Kidney (tissue), 13 donors: ENCODE measurements at regions not wholly inside any gene's neighbourhood (a gene's known extent, or its start where the extent isn't known, plus 50 kb on each side); places are given as distances from the start of the nearest gene placed in this dataset.
A peak's percentile ranks its signal among the peaks of the same experiment; 100 is the strongest.

Experiments used
- DNase-seq, 5 donors: peaks; one replicate each; pipeline ENCODE4 v3.0.0-alpha.2; 2013 to 2020
- FAIRE-seq: peaks from 2 replicates; lab custom pipeline; 2012; peaks lifted over from hg19 to GRCh38; lab: Jason Lieb, UNC
- H3K27ac ChIP-seq, 2 donors: one replicate each; pipeline ENCODE4 v1.7.0; 2013; ENCODE audit warnings: low read depth in 2 of 2, low read length in 2 of 2, inconsistent platforms in 1 of 2
- H3K27me3 ChIP-seq: one replicate; pipeline ENCODE4 v1.7.1; 2013; ENCODE audit warnings: low read length, inconsistent platforms; ENCODE audit not compliant: control insufficient read depth, insufficient read depth
- H3K36me3 ChIP-seq, 3 donors: one replicate each; pipeline versions ENCODE4 v1.7.0 to v1.7.1; 2013; ENCODE audit warnings: low read length in 3 of 3, control low read depth in 1 of 3, inconsistent platforms in 1 of 3; ENCODE audit not compliant: insufficient read depth in 3 of 3, control insufficient read depth in 2 of 3
- H3K4me1 ChIP-seq, 3 donors: one replicate each; pipeline versions ENCODE4 v1.7.0 to v1.7.1; 2013; ENCODE audit warnings: low read length in 3 of 3, inconsistent platforms in 1 of 3, low read depth in 1 of 3; ENCODE audit not compliant: control insufficient read depth in 2 of 3, insufficient read depth in 2 of 3
- H3K4me3 ChIP-seq, 3 donors: one replicate each; pipeline versions ENCODE4 v1.7.0 to v1.8.1; 2013; ENCODE audit warnings: low read length in 3 of 3, control low read depth in 1 of 3, inconsistent platforms in 1 of 3
- H3K9ac ChIP-seq, 3 donors: one replicate each; pipeline versions ENCODE4 v1.7.0 to v1.7.1; 2013; ENCODE audit warnings: low read length in 3 of 3, control low read depth in 1 of 3, inconsistent platforms in 1 of 3
- H3K9me3 ChIP-seq, 3 donors: one replicate each; pipeline versions ENCODE4 v1.7.0 to v1.7.1; 2013; ENCODE audit warnings: low read length in 3 of 3, control low read depth in 1 of 3, inconsistent platforms in 1 of 3; ENCODE audit not compliant: control insufficient read depth in 2 of 3, insufficient read depth in 1 of 3
- intact Hi-C: fragments of 100-400 bp; cut with DNase I; formaldehyde crosslinking; loops from one replicate; pipeline ENCODE4 v1.11.1; 2022
- TF ChIP-seq, protein P1 (sequence below): IDR thresholded peaks from 3 replicates; pipeline ENCODE4 v1.5.1; 2012; ENCODE audit warnings: mild to moderate bottlenecking, moderate library complexity, borderline replicate concordance; ENCODE audit not compliant: insufficient read depth; ENCODE audit errors: extremely low read depth
- donor health status: control.
- donor health status: control.
- donor health status: control.
- donor health status: control.
- donor health status: control.
- donor health status: DM: yes; HTN: yes; CAD: no.
- donor health status: Normal renal cell carcinoma (clear cell type).

DNA sequence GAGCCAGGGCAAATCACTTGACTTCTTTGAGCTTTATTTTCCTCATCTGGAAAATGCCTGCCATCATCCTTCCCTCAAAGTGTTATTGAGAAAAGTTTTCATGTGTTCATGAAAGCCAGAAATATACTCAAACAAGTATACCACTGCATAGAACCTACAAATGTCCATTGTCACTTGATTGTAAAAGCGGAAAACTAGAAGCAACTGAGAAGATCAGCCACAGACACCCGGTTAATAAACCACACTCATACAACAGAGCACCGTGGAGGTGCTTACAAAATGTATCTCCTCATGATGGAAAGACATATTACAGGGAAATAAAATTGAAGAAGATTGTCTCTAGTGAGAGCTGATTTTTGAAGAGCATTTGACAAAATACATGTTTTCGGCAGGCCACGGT is 117.2 kb upstream of the MSX2 start:
- intact Hi-C loops, result no loop called here
- no peak overlapping the region for H3K4me3 ChIP-seq
- H3K36me3 ChIP-seq, result no peaks in the 10 kb centered on the region

DNA sequence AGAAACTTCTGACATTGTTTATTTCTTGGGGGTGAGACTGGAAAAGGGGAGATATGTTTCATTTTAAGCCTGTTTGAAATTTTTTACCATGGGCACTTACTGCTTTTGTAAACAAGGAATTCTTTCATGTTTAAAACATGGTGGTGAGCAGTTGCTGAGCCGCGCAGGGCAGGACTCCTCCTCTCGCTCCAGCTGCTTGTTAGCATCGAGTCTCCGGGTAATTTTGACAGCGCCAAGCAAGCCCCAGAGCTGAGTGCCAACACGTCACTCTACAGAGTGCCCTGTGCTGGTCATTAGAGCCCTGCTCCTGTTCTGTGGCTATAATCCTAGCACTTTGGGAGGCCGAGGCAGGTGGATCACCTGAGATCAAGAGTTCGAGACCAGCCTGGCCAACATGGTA is 116.5 kb upstream of the MSX2 start:
- DNase-seq, result no peak
- Histone ChIP-seq H3K9ac (no peak overlapping the region), H3K9me3 (no peaks in the 10 kb centered on the region), H3K4me3 (no peak overlapping the region), H3K27me3 (no peaks in the 10 kb centered on the region), H3K27ac (no peak overlapping the region), H3K36me3 (no peaks in the 10 kb centered on the region), H3K4me1 (no peaks in the 10 kb centered on the region)
- FAIRE-seq, result no peak
- intact Hi-C loops, result no loop called here
- TF ChIP-seq, protein P1, sequence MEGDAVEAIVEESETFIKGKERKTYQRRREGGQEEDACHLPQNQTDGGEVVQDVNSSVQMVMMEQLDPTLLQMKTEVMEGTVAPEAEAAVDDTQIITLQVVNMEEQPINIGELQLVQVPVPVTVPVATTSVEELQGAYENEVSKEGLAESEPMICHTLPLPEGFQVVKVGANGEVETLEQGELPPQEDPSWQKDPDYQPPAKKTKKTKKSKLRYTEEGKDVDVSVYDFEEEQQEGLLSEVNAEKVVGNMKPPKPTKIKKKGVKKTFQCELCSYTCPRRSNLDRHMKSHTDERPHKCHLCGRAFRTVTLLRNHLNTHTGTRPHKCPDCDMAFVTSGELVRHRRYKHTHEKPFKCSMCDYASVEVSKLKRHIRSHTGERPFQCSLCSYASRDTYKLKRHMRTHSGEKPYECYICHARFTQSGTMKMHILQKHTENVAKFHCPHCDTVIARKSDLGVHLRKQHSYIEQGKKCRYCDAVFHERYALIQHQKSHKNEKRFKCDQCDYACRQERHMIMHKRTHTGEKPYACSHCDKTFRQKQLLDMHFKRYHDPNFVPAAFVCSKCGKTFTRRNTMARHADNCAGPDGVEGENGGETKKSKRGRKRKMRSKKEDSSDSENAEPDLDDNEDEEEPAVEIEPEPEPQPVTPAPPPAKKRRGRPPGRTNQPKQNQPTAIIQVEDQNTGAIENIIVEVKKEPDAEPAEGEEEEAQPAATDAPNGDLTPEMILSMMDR, result no peak

More for the DNA sequence above, 117.2 kb upstream of the MSX2 start:
- no peak for DNase-seq
- no peak overlapping the region for H3K27ac ChIP-seq
- FAIRE-seq, result no peak
- H3K27me3 ChIP-seq, result no peaks in the 10 kb centered on the region
- no peaks in the 10 kb centered on the region for H3K4me1 ChIP-seq
- TF ChIP-seq, protein P1, result no peak
- no peak overlapping the region for H3K9ac ChIP-seq
- no peaks in the 10 kb centered on the region for H3K9me3 ChIP-seq

DNA sequence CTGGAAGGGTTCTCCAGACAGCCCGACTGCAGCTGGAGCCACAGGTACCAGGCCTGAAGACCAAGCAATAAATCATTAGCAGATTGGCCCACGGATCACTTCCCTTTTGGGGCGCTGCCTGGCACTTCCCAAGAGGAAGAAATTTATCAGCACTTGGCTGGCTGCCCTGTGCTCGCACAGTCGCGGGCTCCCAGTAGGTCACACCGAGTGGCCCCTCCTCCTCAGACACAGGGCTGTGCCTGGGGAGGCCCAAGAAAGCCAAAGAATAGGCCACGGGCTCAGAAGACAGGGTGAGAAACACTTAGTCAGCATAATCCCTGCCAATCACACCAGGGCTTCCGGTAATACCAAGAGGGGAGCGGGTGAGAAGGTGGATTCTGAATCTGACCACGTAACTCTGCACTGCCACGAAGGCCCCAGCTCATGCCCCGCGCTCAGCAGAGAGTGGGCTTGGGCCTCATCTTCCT is 115.7 kb upstream of the MSX2 start:
- Histone ChIP-seq H3K9me3 (no peaks in the 10 kb centered on the region), H3K27ac (no peak overlapping the region), H3K4me1 (no peaks in the 10 kb centered on the region), H3K27me3 (no peaks in the 10 kb centered on the region), H3K4me3 (no peak overlapping the region), H3K9ac (no peak overlapping the region), H3K36me3 (no peaks in the 10 kb centered on the region)
- DNase-seq (peak; percentile 48 to 80 (median 62)), FAIRE-seq (no peak)
- intact Hi-C loops, result no loop called here
- TF ChIP-seq, protein P1, result no peak

DNA sequence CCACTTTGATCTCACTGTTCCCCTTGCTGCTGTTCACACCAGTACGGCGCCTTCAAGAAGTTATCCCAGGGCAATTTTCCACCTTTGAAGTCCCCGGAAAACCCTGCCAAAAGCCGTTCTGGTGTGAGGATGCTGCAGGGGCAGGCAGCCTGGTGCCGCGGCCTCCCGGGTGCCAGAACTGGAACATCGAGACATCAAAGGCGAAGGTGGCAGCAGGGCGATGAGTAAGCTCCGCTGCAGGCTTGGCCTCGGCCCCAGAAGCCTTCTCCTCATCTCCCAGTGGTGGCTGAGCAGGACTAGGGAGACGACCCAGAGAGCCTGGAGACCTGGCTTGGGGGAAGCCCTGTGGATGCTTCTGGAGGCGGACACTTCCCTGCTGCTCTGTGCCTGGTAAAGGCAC is 115.3 kb upstream of the MSX2 start:
- H3K9ac ChIP-seq, result no peak overlapping the region
- H3K4me3 ChIP-seq, result no peak overlapping the region
- no peaks in the 10 kb centered on the region for H3K36me3 ChIP-seq
- intact Hi-C loops, result no loop called here
- TF ChIP-seq, protein P1, result no peak
- no peaks in the 10 kb centered on the region for H3K9me3 ChIP-seq
- H3K4me1 ChIP-seq, result no peaks in the 10 kb centered on the region
- H3K27ac ChIP-seq, result no peak overlapping the region
- DNase-seq, result no peak
- H3K27me3 ChIP-seq, result no peaks in the 10 kb centered on the region
- FAIRE-seq, result no peak
